HFF-Myc (cell line): ENCODE measurements at regions not wholly inside any gene's neighbourhood (a gene's known extent, or its start where the extent isn't known, plus 50 kb on each side); places are given as distances from the start of the nearest gene placed in this dataset.

Experiments
- DNase-seq: peaks from one replicate; pipeline ENCODE4 v3.0.0-alpha.2; 2011; ENCODE audit warnings: low read depth; ENCODE audit errors: extremely low read depth
- H3K4me3 ChIP-seq: replicated peaks from 2 replicates; pipeline ENCODE4 v1.5.1; 2011; ENCODE audit warnings: low read depth, mild to moderate bottlenecking, control low read depth, low read length
- CTCF ChIP-seq: IDR thresholded peaks from 2 replicates; pipeline ENCODE4 v1.5.1; 2012; ENCODE audit warnings: mild to moderate bottlenecking, low read depth, low read length, control low read depth; ENCODE audit errors: missing control alignments

GRCh38 chr12:89082370-89082753 lies 269.9 kb downstream of the DUSP6 start:
- no peak for DNase-seq
- no peak for TF ChIP-seq CTCF
- H3K4me3 ChIP-seq = no peak overlapping the region

- no peak for DNase-seq
- no peak overlapping the region for H3K4me3 ChIP-seq
- no peak for TF ChIP-seq CTCF
These were observed 270.5 kb downstream of the DUSP6 start for GRCh38 chr12:89081719-89082369.

- H3K4me3 ChIP-seq = no peak overlapping the region
- TF ChIP-seq CTCF = no peak
- no peak for DNase-seq
These were observed 271.4 kb downstream of the DUSP6 start for GRCh38 chr12:89080793-89081465.

GRCh38 chr12:89075880-89076540 lies 276.3 kb downstream of the DUSP6 start:
- no peak for TF ChIP-seq CTCF
- DNase-seq = no peak
- no peak overlapping the region for H3K4me3 ChIP-seq

- no peak for DNase-seq
- TF ChIP-seq CTCF = no peak
- H3K4me3 ChIP-seq = no peak overlapping the region
These were observed 278.6 kb downstream of the DUSP6 start for GRCh38 chr12:89073659-89074058.

DNA sequence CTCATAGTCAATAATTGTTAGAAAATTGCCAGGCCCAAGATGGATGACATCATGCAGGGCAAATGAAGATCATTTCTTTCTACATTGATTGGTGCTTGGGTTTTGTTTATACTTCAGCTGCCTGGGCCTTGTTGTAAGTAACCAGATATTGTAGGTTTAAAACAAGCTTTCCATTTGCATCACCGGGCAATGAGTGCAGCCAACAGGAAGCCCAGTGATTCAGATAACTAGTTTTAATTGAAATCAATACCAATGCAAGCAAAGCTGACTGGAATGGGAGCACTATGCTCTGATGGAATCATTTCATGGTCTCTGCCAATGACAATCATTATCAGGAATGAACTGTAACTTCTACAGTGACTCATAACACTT lies 279.3 kb downstream of the DUSP6 start:
- H3K4me3 ChIP-seq = no peak overlapping the region
- no peak for TF ChIP-seq CTCF
- no peak for DNase-seq
